ENCODE measurements at regions not wholly inside any gene's neighbourhood (a gene's known extent, or its start where the extent isn't known, plus 50 kb on each side); places are given as distances from the start of the nearest gene placed in this dataset.

- Histone ChIP-seq H3K9me3 (no peaks in the 10 kb centered on the region), H3K27ac (no peak overlapping the region), H3K27me3 (no peaks in the 10 kb centered on the region), H3K36me3 (no peaks in the 10 kb centered on the region), H3K4me1 (peaks cover 22% of the 10 kb centered on the region in 2 donors), H3K4me3 (no peak overlapping the region)
- ATAC-seq (no peak), DNase-seq (no peak)
- intact Hi-C loops (cut with DNase I; ENCODE audit: low total_unique reads), result no loop called here
- TF ChIP-seq CTCF (IDR thresholded peaks at IDR 0.05 in 4 of 5, conservative IDR thresholded peaks at IDR 0.05 in 1 of 5), result no peak
- TF ChIP-seq POLR2A (IDR thresholded peaks at IDR 0.05), result no peak
- in situ Hi-C loops (cut with MboI; ENCODE audit: low sequenced_read_pairs in 4 of 4), result no loop called here
Observed at GRCh38 chr10:4195213-4195612, 410.2 kb upstream of the KLF6 start.

- ATAC-seq (no peak), DNase-seq (no peak)
- in situ Hi-C loops (cut with MboI; ENCODE audit: low sequenced_read_pairs in 4 of 4), result no loop called here
- Histone ChIP-seq H3K9me3 (no peaks in the 10 kb centered on the region), H3K4me3 (no peak overlapping the region), H3K36me3 (no peaks in the 10 kb centered on the region), H3K4me1 (peaks cover 22% of the 10 kb centered on the region in 2 donors), H3K27me3 (no peaks in the 10 kb centered on the region), H3K27ac (no peak overlapping the region)
- intact Hi-C loops (cut with DNase I; ENCODE audit: low total_unique reads), result no loop called here
- no peak for TF ChIP-seq CTCF (IDR thresholded peaks at IDR 0.05 in 4 of 5, conservative IDR thresholded peaks at IDR 0.05 in 1 of 5)
- no peak for TF ChIP-seq POLR2A (IDR thresholded peaks at IDR 0.05)
Observed at GRCh38 chr10:4194231-4194630, 409.2 kb upstream of the KLF6 start.

- Histone ChIP-seq H3K36me3 (no peaks in the 10 kb centered on the region), H3K4me3 (no peak overlapping the region), H3K27me3 (no peaks in the 10 kb centered on the region), H3K27ac (no peak overlapping the region), H3K4me1 (peaks cover 9 to 10% of the 10 kb centered on the region in 2 donors), H3K9me3 (no peaks in the 10 kb centered on the region)
- intact Hi-C loops (cut with DNase I; ENCODE audit: low total_unique reads) (no loop called here), in situ Hi-C loops (cut with MboI; ENCODE audit: low sequenced_read_pairs in 4 of 4) (no loop called here)
- TF ChIP-seq CTCF (IDR thresholded peaks at IDR 0.05 in 4 of 5, conservative IDR thresholded peaks at IDR 0.05 in 1 of 5) (no peak), POLR2A (IDR thresholded peaks at IDR 0.05) (no peak)
- ATAC-seq (no peak), DNase-seq (no peak)
Observed at GRCh38 chr10:4191894-4192293, 406.9 kb upstream of the KLF6 start.

GRCh38 chr10:4191354-4191753, 406.3 kb upstream of the KLF6 start:
- no peak overlapping the region for H3K27ac ChIP-seq
- DNase-seq (no peak), ATAC-seq (no peak)
- intact Hi-C loops (cut with DNase I; ENCODE audit: low total_unique reads) (no loop called here), in situ Hi-C loops (cut with MboI; ENCODE audit: low sequenced_read_pairs in 4 of 4) (no loop called here)
- H3K27me3 ChIP-seq, result no peaks in the 10 kb centered on the region
- H3K4me1 ChIP-seq, result peaks cover 4% of the 10 kb centered on the region in 2 donors
- no peaks in the 10 kb centered on the region for H3K9me3 ChIP-seq
- no peaks in the 10 kb centered on the region for H3K36me3 ChIP-seq
- TF ChIP-seq CTCF (IDR thresholded peaks at IDR 0.05 in 4 of 5, conservative IDR thresholded peaks at IDR 0.05 in 1 of 5) (no peak), POLR2A (IDR thresholded peaks at IDR 0.05) (no peak)
- no peak overlapping the region for H3K4me3 ChIP-seq

GRCh38 chr10:4190876-4191275, 405.9 kb upstream of the KLF6 start:
- in situ Hi-C loops (cut with MboI; ENCODE audit: low sequenced_read_pairs in 4 of 4) (no loop called here), intact Hi-C loops (cut with DNase I; ENCODE audit: low total_unique reads) (no loop called here)
- no peak for ATAC-seq

More at GRCh38 chr10:4190876-4191275, 405.9 kb upstream of the KLF6 start:
- H3K4me3 ChIP-seq, result no peak overlapping the region
- H3K36me3 ChIP-seq, result no peaks in the 10 kb centered on the region
- no peak overlapping the region for H3K27ac ChIP-seq
- TF ChIP-seq CTCF (IDR thresholded peaks at IDR 0.05 in 4 of 5, conservative IDR thresholded peaks at IDR 0.05 in 1 of 5) (no peak), POLR2A (IDR thresholded peaks at IDR 0.05) (no peak)
- H3K9me3 ChIP-seq, result no peaks in the 10 kb centered on the region
- no peaks in the 10 kb centered on the region for H3K4me1 ChIP-seq
- H3K27me3 ChIP-seq, result no peaks in the 10 kb centered on the region
- DNase-seq, result no peak
